GM21529 (cell line): ENCODE measurements at regions not wholly inside any gene's neighbourhood (a gene's known extent, or its start where the extent isn't known, plus 50 kb on each side); places are given as distances from the start of the nearest gene placed in this dataset.

Experiments
- ATAC-seq: cut with Tn5 transposase; IDR thresholded peaks from one replicate; pipeline ENCODE4 v1.9.1; 2021; ENCODE audit not compliant: unreplicated experiment

- no peak for ATAC-seq
Observed at GRCh38 chr20:52518735-52519134, 327.2 kb upstream of the ZFP64 start.

GRCh38 chr20:52515877-52516276, 324.3 kb upstream of the ZFP64 start:
- ATAC-seq = no peak

GRCh38 chr20:52500157-52500556, 308.6 kb upstream of the ZFP64 start:
- ATAC-seq = no peak

GRCh38 chr20:52497731-52498130, 306.2 kb upstream of the ZFP64 start:
- no peak for ATAC-seq

GRCh38 chr20:52496191-52496590, 304.6 kb upstream of the ZFP64 start:
- ATAC-seq = no peak

GRCh38 chr20:52494244-52494643, 302.7 kb upstream of the ZFP64 start:
- ATAC-seq = no peak

GRCh38 chr20:52493171-52493721, 301.7 kb upstream of the ZFP64 start:
- ATAC-seq = no peak

GRCh38 chr20:52490711-52491430, 299.3 kb upstream of the ZFP64 start:
- no peak for ATAC-seq

- no peak for ATAC-seq
Observed at GRCh38 chr20:52484438-52484837, 292.9 kb upstream of the ZFP64 start.

GRCh38 chr20:52483382-52483781, 291.8 kb upstream of the ZFP64 start:
- no peak for ATAC-seq

- ATAC-seq = no peak
Observed at GRCh38 chr20:52482044-52482443, 290.5 kb upstream of the ZFP64 start.

- ATAC-seq = no peak
Observed at GRCh38 chr20:52481443-52481842, 289.9 kb upstream of the ZFP64 start.

GRCh38 chr20:52476074-52476750, 284.6 kb upstream of the ZFP64 start:
- ATAC-seq = no peak

- ATAC-seq = no peak
Observed at GRCh38 chr20:52473186-52473585, 281.6 kb upstream of the ZFP64 start.

GRCh38 chr20:52470561-52470960, 279.0 kb upstream of the ZFP64 start:
- ATAC-seq = no peak

GRCh38 chr20:52469128-52469527, 277.5 kb upstream of the ZFP64 start:
- no peak for ATAC-seq

- ATAC-seq = no peak
Observed at GRCh38 chr20:52465991-52466390, 274.4 kb upstream of the ZFP64 start.

- ATAC-seq = no peak
Observed at GRCh38 chr20:52461582-52461981, 270.0 kb upstream of the ZFP64 start.

GRCh38 chr20:52459150-52459549, 267.6 kb upstream of the ZFP64 start:
- ATAC-seq = no peak

- no peak for ATAC-seq
Observed at GRCh38 chr20:52457826-52458225, 266.2 kb upstream of the ZFP64 start.

- no peak for ATAC-seq
Observed at GRCh38 chr20:52454660-52455059, 263.1 kb upstream of the ZFP64 start.

- ATAC-seq = no peak
Observed at GRCh38 chr20:52448513-52449232, 257.1 kb upstream of the ZFP64 start.
